Kidney (tissue), 13 donors: ENCODE measurements at regions not wholly inside any gene's neighbourhood (a gene's known extent, or its start where the extent isn't known, plus 50 kb on each side); places are given as distances from the start of the nearest gene placed in this dataset.

Experiments
- DNase-seq, 5 donors: peaks; one replicate each; pipeline ENCODE4 v3.0.0-alpha.2; 2013 to 2020
- FAIRE-seq: peaks from 2 replicates; lab custom pipeline; 2012; peaks lifted over from hg19 to GRCh38; lab: Jason Lieb, UNC
- H3K27ac ChIP-seq, 2 donors: one replicate each; pipeline ENCODE4 v1.7.0; 2013; ENCODE audit warnings: low read depth in 2 of 2, low read length in 2 of 2, inconsistent platforms in 1 of 2
- H3K27me3 ChIP-seq: one replicate; pipeline ENCODE4 v1.7.1; 2013; ENCODE audit warnings: low read length, inconsistent platforms; ENCODE audit not compliant: control insufficient read depth, insufficient read depth
- H3K36me3 ChIP-seq, 3 donors: one replicate each; pipeline versions ENCODE4 v1.7.0 to v1.7.1; 2013; ENCODE audit warnings: low read length in 3 of 3, control low read depth in 1 of 3, inconsistent platforms in 1 of 3; ENCODE audit not compliant: insufficient read depth in 3 of 3, control insufficient read depth in 2 of 3
- H3K4me1 ChIP-seq, 3 donors: one replicate each; pipeline versions ENCODE4 v1.7.0 to v1.7.1; 2013; ENCODE audit warnings: low read length in 3 of 3, inconsistent platforms in 1 of 3, low read depth in 1 of 3; ENCODE audit not compliant: control insufficient read depth in 2 of 3, insufficient read depth in 2 of 3
- H3K4me3 ChIP-seq, 3 donors: one replicate each; pipeline versions ENCODE4 v1.7.0 to v1.8.1; 2013; ENCODE audit warnings: low read length in 3 of 3, control low read depth in 1 of 3, inconsistent platforms in 1 of 3
- H3K9ac ChIP-seq, 3 donors: one replicate each; pipeline versions ENCODE4 v1.7.0 to v1.7.1; 2013; ENCODE audit warnings: low read length in 3 of 3, control low read depth in 1 of 3, inconsistent platforms in 1 of 3
- H3K9me3 ChIP-seq, 3 donors: one replicate each; pipeline versions ENCODE4 v1.7.0 to v1.7.1; 2013; ENCODE audit warnings: low read length in 3 of 3, control low read depth in 1 of 3, inconsistent platforms in 1 of 3; ENCODE audit not compliant: control insufficient read depth in 2 of 3, insufficient read depth in 1 of 3
- CTCF ChIP-seq: IDR thresholded peaks from 3 replicates; pipeline ENCODE4 v1.5.1; 2012; ENCODE audit warnings: mild to moderate bottlenecking, moderate library complexity, borderline replicate concordance; ENCODE audit not compliant: insufficient read depth; ENCODE audit errors: extremely low read depth
- intact Hi-C: fragments of 100-400 bp; cut with DNase I; formaldehyde crosslinking; loops from one replicate; pipeline ENCODE4 v1.11.1; 2022
- donor health status: control.
- donor health status: control.
- donor health status: control.
- donor health status: control.
- donor health status: control.
- donor health status: DM: yes; HTN: yes; CAD: no.
- donor health status: Normal renal cell carcinoma (clear cell type).

GRCh38 chr18:51278045-51278649 is 80.7 kb upstream of the MEX3C start:
- no peak for FAIRE-seq
- TF ChIP-seq CTCF = peak; percentile 67
- DNase-seq = peak in 4 of 5 donors; percentile 35 to 65 (median 46)

GRCh38 chr18:51279367-51279984 is 82.0 kb upstream of the MEX3C start:
- Histone ChIP-seq H3K27ac (no peak overlapping the region), H3K27me3 (no peaks in the 10 kb centered on the region), H3K9me3 (no peaks in the 10 kb centered on the region), H3K9ac (no peak overlapping the region), H3K4me3 (no peak overlapping the region), H3K4me1 (no peaks in the 10 kb centered on the region), H3K36me3 (no peaks in the 10 kb centered on the region)
- FAIRE-seq (no peak), DNase-seq (peak in 2 of 5 donors; percentile 18 to 22)
- intact Hi-C loops = no loop called here
- TF ChIP-seq CTCF = no peak

More at GRCh38 chr18:51278045-51278649, 80.7 kb upstream of the MEX3C start:
- no peaks in the 10 kb centered on the region for H3K36me3 ChIP-seq
- H3K9ac ChIP-seq = no peak overlapping the region
- no peak overlapping the region for H3K4me3 ChIP-seq
- H3K9me3 ChIP-seq = no peaks in the 10 kb centered on the region
- no peak overlapping the region for H3K27ac ChIP-seq
- intact Hi-C loops = no loop called here
- no peaks in the 10 kb centered on the region for H3K4me1 ChIP-seq
- no peaks in the 10 kb centered on the region for H3K27me3 ChIP-seq

GRCh38 chr18:51287818-51288508 is 90.5 kb upstream of the MEX3C start:
- Histone ChIP-seq H3K27ac (no peak overlapping the region), H3K27me3 (no peaks in the 10 kb centered on the region), H3K9ac (no peak overlapping the region), H3K4me1 (no peaks in the 10 kb centered on the region), H3K4me3 (no peak overlapping the region), H3K36me3 (no peaks in the 10 kb centered on the region), H3K9me3 (no peaks in the 10 kb centered on the region)
- intact Hi-C loops = no loop called here
- no peak for FAIRE-seq
- DNase-seq = no peak
- TF ChIP-seq CTCF = no peak
